Fibroblast of villous mesenchyme (primary cell): ENCODE measurements at regions not wholly inside any gene's neighbourhood (a gene's known extent, or its start where the extent isn't known, plus 50 kb on each side); places are given as distances from the start of the nearest gene placed in this dataset.
A peak's percentile ranks its signal among the peaks of the same experiment; 100 is the strongest.

ENCODE experiments used
- DNase-seq: peaks from one replicate; pipeline ENCODE4 v3.0.0-alpha.2; 2010; ENCODE audit warnings: low read depth
- H3K4me3 ChIP-seq: 2 replicates; pipeline ENCODE4 v1.5.1; 2011; ENCODE audit warnings: low read depth, mild to moderate bottlenecking, low read length
- TF ChIP-seq, protein P1 (sequence below): IDR thresholded peaks from 2 replicates; pipeline ENCODE4 v1.5.1; 2012; ENCODE audit warnings: low read depth, mild to moderate bottlenecking, low read length; ENCODE audit not compliant: insufficient read depth

DNA sequence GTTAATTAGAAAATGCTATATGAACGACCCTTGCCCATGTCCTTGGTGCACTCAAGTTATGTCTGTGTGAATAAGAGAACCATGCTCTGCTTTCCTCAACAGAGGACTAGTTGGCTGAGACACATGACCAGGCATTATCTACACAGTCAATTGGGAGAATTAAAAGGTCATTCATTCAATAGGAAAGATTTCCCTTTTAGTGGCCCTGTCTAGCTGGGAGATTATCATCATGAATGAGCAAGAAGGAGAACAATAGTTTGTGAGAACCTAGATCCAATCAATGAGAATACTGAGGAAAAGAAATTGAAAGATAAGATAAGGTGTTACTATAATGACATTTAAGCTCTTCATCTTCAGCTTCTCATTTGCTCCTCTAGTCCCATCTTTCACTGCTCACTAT is 1033.4 kb upstream of the LCORL start:
- TF ChIP-seq, protein P1, sequence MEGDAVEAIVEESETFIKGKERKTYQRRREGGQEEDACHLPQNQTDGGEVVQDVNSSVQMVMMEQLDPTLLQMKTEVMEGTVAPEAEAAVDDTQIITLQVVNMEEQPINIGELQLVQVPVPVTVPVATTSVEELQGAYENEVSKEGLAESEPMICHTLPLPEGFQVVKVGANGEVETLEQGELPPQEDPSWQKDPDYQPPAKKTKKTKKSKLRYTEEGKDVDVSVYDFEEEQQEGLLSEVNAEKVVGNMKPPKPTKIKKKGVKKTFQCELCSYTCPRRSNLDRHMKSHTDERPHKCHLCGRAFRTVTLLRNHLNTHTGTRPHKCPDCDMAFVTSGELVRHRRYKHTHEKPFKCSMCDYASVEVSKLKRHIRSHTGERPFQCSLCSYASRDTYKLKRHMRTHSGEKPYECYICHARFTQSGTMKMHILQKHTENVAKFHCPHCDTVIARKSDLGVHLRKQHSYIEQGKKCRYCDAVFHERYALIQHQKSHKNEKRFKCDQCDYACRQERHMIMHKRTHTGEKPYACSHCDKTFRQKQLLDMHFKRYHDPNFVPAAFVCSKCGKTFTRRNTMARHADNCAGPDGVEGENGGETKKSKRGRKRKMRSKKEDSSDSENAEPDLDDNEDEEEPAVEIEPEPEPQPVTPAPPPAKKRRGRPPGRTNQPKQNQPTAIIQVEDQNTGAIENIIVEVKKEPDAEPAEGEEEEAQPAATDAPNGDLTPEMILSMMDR: no peak
- no peak for DNase-seq
- no peak overlapping the region for H3K4me3 ChIP-seq

DNA sequence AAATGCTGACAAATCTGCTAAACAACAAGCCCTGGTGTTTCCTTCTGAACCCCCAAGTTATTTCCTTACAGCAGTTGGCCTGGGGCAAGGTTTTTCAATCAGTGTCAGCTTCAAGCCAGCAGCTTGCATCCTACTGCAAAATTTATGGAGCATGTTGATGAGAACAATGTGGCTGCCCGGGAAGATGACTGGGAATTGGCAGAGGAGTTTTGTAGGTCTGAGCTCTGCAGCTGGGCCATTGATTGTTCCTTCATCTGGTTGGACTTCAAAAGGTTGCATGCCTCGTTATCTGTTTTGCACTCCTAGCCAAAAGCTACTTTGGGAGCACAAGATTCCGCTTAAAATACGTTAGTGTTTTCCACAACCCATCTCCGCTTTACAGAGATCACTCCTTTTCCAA is 1030.3 kb upstream of the LCORL start:
- no peak overlapping the region for H3K4me3 ChIP-seq
- TF ChIP-seq, protein P1: no peak
- peak; percentile 14 for DNase-seq

DNA sequence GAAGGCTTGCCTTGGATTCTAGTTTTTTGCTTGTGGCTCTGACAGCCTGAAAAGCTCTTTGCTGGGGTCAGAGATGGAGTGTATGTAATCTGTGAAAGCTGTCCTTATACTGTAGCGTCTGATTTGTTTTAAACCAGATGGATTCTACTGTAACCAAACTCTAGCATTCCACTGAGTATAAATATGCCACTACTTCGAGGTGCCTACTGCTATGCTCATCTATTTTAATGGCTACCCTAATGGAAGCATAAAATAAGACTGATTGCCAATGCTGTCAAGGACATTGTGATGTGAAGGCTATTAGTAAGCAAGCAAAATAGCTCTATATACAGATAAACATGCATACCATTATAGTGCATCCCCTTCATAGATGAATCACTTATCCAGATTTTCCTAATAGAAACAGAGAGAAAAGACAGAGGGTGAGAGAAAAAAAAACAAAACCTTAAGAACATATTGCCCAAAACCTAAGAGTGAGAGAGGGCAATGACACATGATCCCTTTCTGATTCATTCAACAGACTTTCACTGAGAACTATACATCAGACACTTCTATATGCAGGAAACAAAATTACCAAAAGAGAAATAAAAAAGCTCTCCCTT is 1025.8 kb upstream of the LCORL start:
- DNase-seq: no peak
- TF ChIP-seq, protein P1: no peak
- H3K4me3 ChIP-seq: no peak overlapping the region

DNA sequence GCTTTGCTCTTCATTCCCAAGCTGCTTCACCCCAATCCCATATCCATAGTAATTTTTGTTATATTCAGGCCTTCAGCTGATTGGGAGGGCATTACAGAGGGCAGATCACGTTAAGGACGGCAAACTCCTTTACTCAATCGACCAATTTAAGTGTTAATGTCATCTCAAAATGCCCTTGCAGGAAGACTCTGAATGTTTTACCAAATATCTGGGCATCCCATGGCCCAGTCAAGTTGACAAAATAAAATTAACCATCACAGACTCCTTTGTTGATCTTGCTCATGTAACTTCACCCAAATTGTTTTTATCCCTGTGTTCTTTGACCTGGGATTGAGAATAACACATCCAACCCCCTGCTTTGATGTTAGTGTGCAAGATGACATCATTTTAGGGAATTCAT is 1018.3 kb upstream of the LCORL start:
- DNase-seq: no peak
- TF ChIP-seq, protein P1: no peak
- no peak overlapping the region for H3K4me3 ChIP-seq

DNA sequence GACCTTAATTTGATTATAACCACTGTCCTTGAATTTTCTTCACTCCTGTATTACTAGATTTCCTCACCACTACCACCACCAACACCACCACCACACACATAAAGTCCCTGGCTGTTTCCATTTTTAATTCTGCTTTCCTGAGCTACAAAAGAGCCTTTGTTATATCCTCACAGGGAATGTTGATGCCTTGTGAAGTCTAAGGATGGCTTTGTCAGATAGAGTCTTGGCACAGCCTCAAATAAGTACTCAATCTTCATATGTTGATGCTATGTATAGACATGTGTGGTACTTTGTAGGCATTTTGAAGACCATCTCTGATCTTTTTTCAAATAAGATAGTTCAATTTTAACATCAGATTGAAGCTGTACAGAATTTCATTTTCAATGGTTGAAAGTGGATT is 1016.7 kb upstream of the LCORL start:
- H3K4me3 ChIP-seq: no peak overlapping the region
- DNase-seq: no peak
- TF ChIP-seq, protein P1: no peak

DNA sequence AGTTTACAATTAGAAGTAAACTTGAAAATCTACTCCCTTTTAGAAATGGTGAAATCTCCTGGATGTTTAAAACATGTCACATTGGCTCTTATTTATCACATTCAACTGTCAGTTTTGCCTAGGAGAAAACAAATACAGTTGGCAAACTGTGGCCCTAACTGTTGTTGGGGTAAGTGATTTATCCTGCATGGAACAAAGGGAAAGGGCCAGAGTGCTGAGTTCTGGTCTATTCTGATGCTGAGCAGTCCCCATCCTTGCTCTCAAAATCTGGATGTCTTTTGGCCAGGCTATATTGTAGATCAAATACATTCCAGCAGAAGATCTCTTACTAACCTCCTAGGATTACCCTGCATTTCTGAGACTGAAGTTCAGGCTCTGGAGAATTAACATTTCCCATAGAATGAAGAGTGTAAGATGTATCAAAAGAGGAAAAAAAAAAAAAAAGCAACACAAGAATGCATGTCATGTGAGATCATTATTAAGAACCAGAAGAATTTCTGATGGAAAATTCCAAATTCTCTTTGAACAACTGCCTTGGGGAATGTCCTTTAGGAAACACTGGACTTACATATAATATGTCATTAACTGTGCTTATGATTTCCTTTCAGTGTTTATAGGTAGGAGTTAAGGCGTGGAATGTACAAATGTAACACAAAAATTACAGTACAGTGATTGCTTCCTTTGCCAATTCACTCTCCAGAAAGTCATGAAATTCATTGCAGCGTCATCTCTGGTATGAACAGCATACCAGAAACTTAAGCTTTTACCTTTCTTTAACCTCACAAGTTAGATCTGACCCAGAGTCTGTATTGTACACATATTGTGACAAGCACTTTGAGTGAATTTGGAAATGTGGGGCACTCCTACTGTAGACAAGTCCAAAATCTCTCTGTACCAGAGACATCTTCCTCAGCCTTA is 1012.5 kb upstream of the LCORL start:
- H3K4me3 ChIP-seq: no peak overlapping the region
- TF ChIP-seq, protein P1: no peak
- DNase-seq: no peak
